PC-3 (cell line): ENCODE measurements at regions not wholly inside any gene's neighbourhood (a gene's known extent, or its start where the extent isn't known, plus 50 kb on each side); places are given as distances from the start of the nearest gene placed in this dataset.

ENCODE experiments used
- ATAC-seq: fragments of 200-7000 bp; cut with Tn5 transposase; 2 replicates; pipeline ENCODE4 v1.9.1; 2020; ENCODE audit warnings: mild to moderate bottlenecking, moderate library complexity
- BruUV-seq: library from RNA; stranded (reverse); fragments of 400-500 nt; replicated peaks from 2 replicates; lab custom pipeline; 2021; lab: Mats Ljungman, UMichigan
- CTCF ChIA-PET: fragments of 300-600 bp; sonication (Branson Sonifier 250); formaldehyde crosslinking; loops from one replicate; lab custom pipeline; 2022; ENCODE audit warnings: antibody characterized with exemption; lab: Charles Lee
- POLR2A ChIA-PET: fragments of 300-600 bp; sonication (Branson Sonifier 250); formaldehyde crosslinking; loops from one replicate; lab custom pipeline; 2022; ENCODE audit warnings: antibody characterized with exemption; ENCODE audit not compliant: unreplicated experiment; lab: Charles Lee
- DNase-seq: peaks from one replicate; pipeline ENCODE4 v3.0.0-alpha.2; 2015
- H2AFZ ChIP-seq: fragments of 300-600 bp; sonication (generic); 2 replicates; pipeline ENCODE4 v1.6.0; 2016; ENCODE audit warnings: antibody characterized with exemption, low read length
- H3F3A ChIP-seq: fragments of 300-600 bp; sonication (generic); one replicate; pipeline ENCODE4 v1.6.0; 2017; ENCODE audit warnings: antibody characterized with exemption, low read length, control low read depth, mild to moderate bottlenecking; ENCODE audit not compliant: unreplicated experiment
- H3K27ac ChIP-seq: fragments of 300-600 bp; sonication (generic); 2 replicates; pipeline ENCODE4 v1.5.1; 2016; ENCODE audit warnings: mild to moderate bottlenecking, low read length
- H3K27me3 ChIP-seq: fragments of 300-600 bp; sonication (generic); 2 replicates; pipeline ENCODE4 v1.6.1; 2016; ENCODE audit warnings: low read length, mixed read lengths
- H3K36me3 ChIP-seq: fragments of 300-600 bp; sonication (generic); 2 replicates; pipeline ENCODE4 v1.6.1; 2016; ENCODE audit warnings: low read depth, mixed run types, low read length, mixed read lengths
- H3K4me1 ChIP-seq: fragments of 300-600 bp; sonication (generic); 2 replicates; pipeline ENCODE4 v1.5.1; 2016; ENCODE audit warnings: low read length; ENCODE audit not compliant: insufficient read depth
- H3K4me2 ChIP-seq: fragments of 300-600 bp; sonication (generic); 2 replicates; pipeline ENCODE4 v1.6.0; 2016; ENCODE audit warnings: low read length
- H3K4me3 ChIP-seq: fragments of 300-600 bp; sonication (generic); 2 replicates; pipeline ENCODE4 v1.5.1; 2016; ENCODE audit warnings: mild to moderate bottlenecking, low read length, mixed read lengths
- H3K79me2 ChIP-seq: fragments of 300-600 bp; sonication (generic); 2 replicates; pipeline ENCODE4 v1.6.1; 2017; ENCODE audit warnings: low read length, mixed read lengths
- H3K9ac ChIP-seq: fragments of 300-600 bp; sonication (generic); 2 replicates; pipeline ENCODE4 v1.6.0; 2016; ENCODE audit warnings: mild to moderate bottlenecking, low read length
- H3K9me2 ChIP-seq: fragments of 300-600 bp; sonication (generic); replicated peaks from 2 replicates; pipeline ENCODE4 v1.6.1; 2016; ENCODE audit warnings: mixed run types, low read length, mixed read lengths
- H3K9me3 ChIP-seq: fragments of 300-600 bp; sonication (generic); 2 replicates; pipeline ENCODE4 v1.6.1; 2016; ENCODE audit warnings: low read length, mixed read lengths
- H4K20me1 ChIP-seq: fragments of 300-600 bp; sonication (generic); 2 replicates; pipeline ENCODE4 v1.6.1; 2016; ENCODE audit warnings: low read length, mixed read lengths
- EZH2 ChIP-seq: fragments of 300-600 bp; sonication (generic); IDR thresholded peaks from one replicate; pipeline ENCODE4 v1.6.1; 2017; ENCODE audit warnings: antibody characterized with exemption, mild to moderate bottlenecking, low read length; ENCODE audit not compliant: unreplicated experiment
- EZH2phosphoT487 ChIP-seq: fragments of 300-600 bp; sonication (generic); IDR thresholded peaks from 2 replicates; pipeline ENCODE4 v1.6.1; 2018; ENCODE audit warnings: mild to moderate bottlenecking, antibody characterized with exemption, low read length, borderline replicate concordance
- intact Hi-C: fragments of 100-400 bp; cut with micrococcal nuclease; formaldehyde crosslinking; loops from 2 replicates; pipeline ENCODE4 v1.9.0; 2023
- TF ChIP-seq, protein P1 (sequence below): fragments of 300-600 bp; sonication (generic); conservative IDR thresholded peaks from 2 replicates; pipeline ENCODE4 v1.5.1; 2017; ENCODE audit warnings: antibody characterized with exemption, low read depth, mild to moderate bottlenecking, low read length

DNA sequence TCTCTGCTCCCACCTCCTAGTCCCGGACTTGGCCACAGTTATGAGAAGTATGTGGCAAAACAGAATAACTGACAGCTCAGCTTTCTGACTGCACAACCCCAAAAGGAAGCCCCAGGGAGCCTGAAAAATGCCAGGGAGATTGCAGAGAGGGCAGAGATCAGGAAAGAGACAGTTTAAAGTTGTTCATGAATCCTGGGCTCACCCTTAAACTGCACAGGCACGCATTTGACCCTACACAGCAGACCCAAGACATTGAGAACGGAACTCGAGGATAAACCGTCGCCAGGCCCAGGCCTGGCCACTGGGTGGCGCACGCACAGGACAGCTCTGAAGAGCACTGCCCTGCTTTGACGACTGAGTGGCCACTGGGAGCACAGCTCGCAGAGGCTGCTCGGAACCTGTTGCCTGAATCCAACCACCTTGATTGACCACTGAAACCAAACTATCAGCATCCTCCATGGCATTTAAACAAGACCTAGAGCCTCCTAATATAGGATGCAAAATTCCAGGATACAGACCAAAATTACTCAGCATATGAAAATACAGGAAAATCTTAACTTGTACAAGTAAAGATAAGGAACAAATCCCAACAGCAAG, 114.0 kb downstream of the C16orf95 start:
- H3K27me3 ChIP-seq, result no peaks in the 10 kb centered on the region
- no peaks in the 10 kb centered on the region for H3K9me2 ChIP-seq
- no peaks in the 10 kb centered on the region for H3K36me3 ChIP-seq
- no peak overlapping the region for H3K4me2 ChIP-seq
- no peaks in the 10 kb centered on the region for H4K20me1 ChIP-seq
- no peak overlapping the region for H3K9ac ChIP-seq
- intact Hi-C loops, result loop anchor here (5.0 kb wide), 1 partner anchor 39 kb away; no protein-coding TSS in a partner anchor
- peak; percentile 75 for DNase-seq
- H3K4me1 ChIP-seq, result peaks cover 34% of the 10 kb centered on the region
- peak; percentile 45 for ATAC-seq
- ChIA-PET POLR2A (interaction anchor here (0.6 kb wide), 1 partner anchor 202 kb away, joined by 5 read pairs; no protein-coding TSS in a partner anchor), CTCF (interaction anchor here (0.6 to 1.2 kb wide), 3 partner anchors 74 to 186 kb away, joined by 3 to 6 read pairs (median 4); no protein-coding TSS in a partner anchor)
- H3F3A ChIP-seq, result no peaks in the 10 kb centered on the region
- 0 out of 2 replicates have a peak overlapping the region, but pooled peaks have one; percentile 48 for H2AFZ ChIP-seq
- no peaks in the 10 kb centered on the region for H3K9me3 ChIP-seq
- H3K79me2 ChIP-seq, result no peaks in the 10 kb centered on the region
- H3K27ac ChIP-seq, result no peak overlapping the region
- BruUV-seq, result no TSS peak
- TF ChIP-seq EZH2, result no peak
- no peak for TF ChIP-seq EZH2phosphoT487
- TF ChIP-seq, protein P1, sequence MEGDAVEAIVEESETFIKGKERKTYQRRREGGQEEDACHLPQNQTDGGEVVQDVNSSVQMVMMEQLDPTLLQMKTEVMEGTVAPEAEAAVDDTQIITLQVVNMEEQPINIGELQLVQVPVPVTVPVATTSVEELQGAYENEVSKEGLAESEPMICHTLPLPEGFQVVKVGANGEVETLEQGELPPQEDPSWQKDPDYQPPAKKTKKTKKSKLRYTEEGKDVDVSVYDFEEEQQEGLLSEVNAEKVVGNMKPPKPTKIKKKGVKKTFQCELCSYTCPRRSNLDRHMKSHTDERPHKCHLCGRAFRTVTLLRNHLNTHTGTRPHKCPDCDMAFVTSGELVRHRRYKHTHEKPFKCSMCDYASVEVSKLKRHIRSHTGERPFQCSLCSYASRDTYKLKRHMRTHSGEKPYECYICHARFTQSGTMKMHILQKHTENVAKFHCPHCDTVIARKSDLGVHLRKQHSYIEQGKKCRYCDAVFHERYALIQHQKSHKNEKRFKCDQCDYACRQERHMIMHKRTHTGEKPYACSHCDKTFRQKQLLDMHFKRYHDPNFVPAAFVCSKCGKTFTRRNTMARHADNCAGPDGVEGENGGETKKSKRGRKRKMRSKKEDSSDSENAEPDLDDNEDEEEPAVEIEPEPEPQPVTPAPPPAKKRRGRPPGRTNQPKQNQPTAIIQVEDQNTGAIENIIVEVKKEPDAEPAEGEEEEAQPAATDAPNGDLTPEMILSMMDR, result peak; percentile 84
- no peak overlapping the region for H3K4me3 ChIP-seq

DNA sequence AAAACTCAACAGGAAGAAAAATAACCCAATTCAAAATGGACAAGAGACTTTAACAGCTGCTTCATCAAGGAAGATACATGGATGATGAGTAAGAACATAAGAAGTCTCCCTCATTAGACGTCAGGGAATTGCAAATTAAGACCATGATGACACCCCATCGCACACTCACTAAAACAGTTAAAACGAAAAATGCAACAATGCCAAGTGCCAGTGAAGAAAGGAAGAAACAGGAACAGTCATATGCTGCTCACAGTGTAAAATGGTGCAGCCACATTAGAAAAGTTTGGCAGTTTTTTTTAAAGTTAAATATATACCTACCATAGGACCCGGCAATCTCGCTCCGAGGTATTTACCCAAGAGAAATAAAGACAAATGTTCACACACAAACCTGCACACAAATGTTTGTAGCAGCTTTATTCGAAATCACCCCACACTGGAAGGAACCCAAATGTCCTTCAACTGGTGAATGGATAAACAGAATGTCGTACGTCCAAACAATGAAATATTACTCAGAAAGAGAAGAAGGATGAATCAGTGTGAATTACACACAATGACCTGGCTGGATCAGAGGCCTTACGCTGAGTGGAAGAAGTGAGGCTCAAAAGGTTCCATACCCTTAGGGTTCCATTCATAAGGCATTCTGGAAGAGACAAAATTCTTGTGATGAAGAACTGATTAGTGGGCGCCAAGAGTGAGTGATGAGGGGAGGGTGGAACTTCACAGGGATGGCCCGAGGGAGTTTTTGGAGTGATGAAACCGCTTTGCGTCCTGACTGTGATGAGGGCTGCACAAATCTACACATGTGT, 110.3 kb downstream of the C16orf95 start:
- peak; percentile 89 for ATAC-seq
- no peaks in the 10 kb centered on the region for H3F3A ChIP-seq
- TF ChIP-seq EZH2, result no peak
- no peaks in the 10 kb centered on the region for H3K9me3 ChIP-seq
- no peaks in the 10 kb centered on the region for H3K36me3 ChIP-seq
- H3K27me3 ChIP-seq, result no peaks in the 10 kb centered on the region
- H3K9ac ChIP-seq, result peak overlapping the region; percentile 5; the same call in 1 of the 2 replicates
- ChIA-PET CTCF (interaction anchor here (0.6 kb wide), 1 partner anchor 33 kb away, joined by 3 read pairs; no protein-coding TSS in a partner anchor), POLR2A (interaction anchor here (0.7 kb wide), 1 partner anchor 408 kb away, joined by 3 read pairs; no protein-coding TSS in a partner anchor)
- peaks cover 21% of the 10 kb centered on the region for H3K4me1 ChIP-seq
- H3K9me2 ChIP-seq, result no peaks in the 10 kb centered on the region
- no peaks in the 10 kb centered on the region for H3K79me2 ChIP-seq
- BruUV-seq, result no TSS peak
- H3K4me3 ChIP-seq, result 0 out of 2 replicates have a peak overlapping the region, but pooled peaks have one; percentile 7
- DNase-seq, result peak; percentile 87
- H2AFZ ChIP-seq, result no peak overlapping the region
- H4K20me1 ChIP-seq, result no peaks in the 10 kb centered on the region
- peak overlapping the region; percentile 40 for H3K4me2 ChIP-seq
- intact Hi-C loops, result loop anchor here (2.0 kb wide), 1 partner anchor 72 kb away; no protein-coding TSS in a partner anchor
- H3K27ac ChIP-seq, result peak overlapping the region; percentile 73

DNA sequence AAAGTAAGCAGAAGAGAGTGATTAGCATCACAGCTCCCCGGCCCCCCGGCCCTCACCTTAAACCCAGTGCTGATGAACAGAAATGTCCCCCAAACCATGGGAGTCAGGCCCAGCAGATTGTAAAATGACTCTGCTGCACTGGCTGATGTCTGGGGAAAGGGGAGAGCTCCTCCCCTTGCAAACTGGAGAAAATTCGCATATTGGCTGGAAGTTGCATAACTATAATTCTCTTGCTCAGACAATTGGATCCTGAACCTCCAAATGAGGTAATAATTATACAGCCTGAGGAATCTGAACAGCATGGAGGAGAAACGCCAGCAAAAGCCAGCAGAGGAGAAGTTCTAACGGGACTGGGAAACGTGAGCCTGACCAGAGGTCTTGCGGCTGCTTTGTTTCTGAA, 109.7 kb downstream of the C16orf95 start:
- H3K4me3 ChIP-seq, result no peak overlapping the region
- H2AFZ ChIP-seq, result no peak overlapping the region
- H3K27ac ChIP-seq, result peak overlapping the region; percentile 73
- ChIA-PET POLR2A (interaction anchor here (0.7 kb wide), 1 partner anchor 409 kb away, joined by 3 read pairs; no protein-coding TSS in a partner anchor), CTCF (no interaction called here)
- peak overlapping the region; percentile 40 for H3K4me2 ChIP-seq
- ATAC-seq (peak; percentile 21), DNase-seq (no peak)
- H4K20me1 ChIP-seq, result no peaks in the 10 kb centered on the region
- TF ChIP-seq EZH2, result no peak
- TF ChIP-seq EZH2phosphoT487, result no peak
- TF ChIP-seq, protein P1, result no peak
- peaks cover 23% of the 10 kb centered on the region for H3K4me1 ChIP-seq
- no peaks in the 10 kb centered on the region for H3K36me3 ChIP-seq
- H3K27me3 ChIP-seq, result no peaks in the 10 kb centered on the region
- intact Hi-C loops, result loop anchor here (2.0 kb wide), 1 partner anchor 71 kb away; no protein-coding TSS in a partner anchor
- no peaks in the 10 kb centered on the region for H3K79me2 ChIP-seq
- no peaks in the 10 kb centered on the region for H3K9me2 ChIP-seq
- no peaks in the 10 kb centered on the region for H3F3A ChIP-seq
- H3K9ac ChIP-seq, result peak overlapping the region; percentile 5; the same call in 1 of the 2 replicates
- no TSS peak for BruUV-seq
- H3K9me3 ChIP-seq, result no peaks in the 10 kb centered on the region
